OCI-LY1 (cell line): ENCODE measurements at regions not wholly inside any gene's neighbourhood (a gene's known extent, or its start where the extent isn't known, plus 50 kb on each side); places are given as distances from the start of the nearest gene placed in this dataset.

Experiments
- H2AFZ ChIP-seq: fragments of 200-600 bp; sonication (generic), shearing (Covaris generic); 2 replicates; pipeline ENCODE4 v1.6.0; 2014; ENCODE audit warnings: antibody characterized with exemption, mild to moderate bottlenecking, low read length
- H3F3A ChIP-seq: fragments of 200-600 bp; sonication (generic), shearing (Covaris generic); 2 replicates; pipeline ENCODE4 v1.6.0; 2014; ENCODE audit warnings: mild to moderate bottlenecking, antibody characterized with exemption, low read length, moderate library complexity; ENCODE audit not compliant: insufficient read depth
- H3K27ac ChIP-seq: fragments of 200-600 bp; sonication (generic); 2 replicates; pipeline ENCODE4 v1.5.1; 2014; ENCODE audit warnings: low read length, mixed run types, mild to moderate bottlenecking, low read depth; ENCODE audit not compliant: poor library complexity, severe bottlenecking
- H3K27me3 ChIP-seq: fragments of 200-600 bp; sonication (generic); 2 replicates; pipeline ENCODE4 v1.6.0; 2014; ENCODE audit warnings: antibody characterized with exemption, mild to moderate bottlenecking, low read length, moderate library complexity; ENCODE audit not compliant: insufficient read depth
- H3K36me3 ChIP-seq: fragments of 200-600 bp; sonication (generic); 2 replicates; pipeline ENCODE4 v1.6.1; 2014; ENCODE audit warnings: mild to moderate bottlenecking, antibody characterized with exemption, low read length, moderate library complexity, mixed read lengths; ENCODE audit not compliant: insufficient read depth
- H3K4me1 ChIP-seq: fragments of 200-600 bp; sonication (generic); 2 replicates; pipeline ENCODE4 v1.5.1; 2014; ENCODE audit warnings: mild to moderate bottlenecking, low read length, moderate library complexity; ENCODE audit not compliant: insufficient read depth, severe bottlenecking
- H3K4me2 ChIP-seq: fragments of 200-600 bp; sonication (generic), shearing (Covaris generic); 2 replicates; pipeline ENCODE4 v1.6.1; 2014; ENCODE audit warnings: low read length
- H3K4me3 ChIP-seq: fragments of 200-600 bp; sonication (generic); 2 replicates; pipeline ENCODE4 v1.5.1; 2014; ENCODE audit warnings: low read length, low read depth, mild to moderate bottlenecking, mixed read lengths; ENCODE audit not compliant: poor library complexity, severe bottlenecking
- H3K79me2 ChIP-seq: fragments of 200-600 bp; shearing (Covaris generic); 2 replicates; pipeline ENCODE4 v1.6.1; 2016; ENCODE audit warnings: mixed run types, low read length, mixed read lengths; ENCODE audit not compliant: insufficient read depth
- H3K9ac ChIP-seq: fragments of 200-600 bp; sonication (generic), shearing (Covaris generic); 2 replicates; pipeline ENCODE4 v1.6.1; 2014; ENCODE audit warnings: mild to moderate bottlenecking, low read length, mixed read lengths
- H3K9me2 ChIP-seq: fragments of 200-600 bp; sonication (generic), shearing (Covaris generic); 2 replicates; pipeline ENCODE4 v1.6.1; 2014; ENCODE audit warnings: low read depth, mild to moderate bottlenecking, low read length, mixed read lengths
- H3K9me3 ChIP-seq: fragments of 200-600 bp; shearing (Covaris generic); 2 replicates; pipeline ENCODE4 v1.6.1; 2014; ENCODE audit warnings: low read length, mixed read lengths
- H4K20me1 ChIP-seq: fragments of 200-600 bp; sonication (generic), shearing (Covaris generic); 2 replicates; pipeline ENCODE4 v1.6.0; 2016; ENCODE audit warnings: mild to moderate bottlenecking, low read length; ENCODE audit not compliant: insufficient read depth
- CTCF ChIP-seq: fragments of 200-600 bp; sonication (generic), shearing (Covaris generic); IDR thresholded peaks from 2 replicates; pipeline ENCODE4 v1.5.1; 2017; ENCODE audit warnings: mild to moderate bottlenecking, antibody characterized with exemption, low read length, moderate library complexity, mixed read lengths
- EZH2 ChIP-seq: fragments of 200-600 bp; sonication (generic), shearing (Covaris generic); IDR thresholded peaks from 2 replicates; pipeline ENCODE4 v1.8.0; 2017; ENCODE audit warnings: borderline replicate concordance, mixed run types, mild to moderate bottlenecking, antibody characterized with exemption, low read length, moderate library complexity, mixed read lengths

- H4K20me1 ChIP-seq, result no peaks in the 10 kb centered on the region
Observed at GRCh38 chr13:70703755-70704154, 595.5 kb upstream of the KLHL1 start.

GRCh38 chr13:70694996-70695715 lies 586.9 kb upstream of the KLHL1 start:
- Histone ChIP-seq H3K79me2 (no peaks in the 10 kb centered on the region), H2AFZ (no peak overlapping the region), H3K9ac (no peak overlapping the region), H3K27ac (no peak overlapping the region), H4K20me1 (no peaks in the 10 kb centered on the region), H3K9me2 (no peaks in the 10 kb centered on the region), H3F3A (no peaks in the 10 kb centered on the region), H3K4me1 (no peaks in the 10 kb centered on the region), H3K27me3 (no peaks in the 10 kb centered on the region), H3K4me2 (no peak overlapping the region), H3K9me3 (no peaks in the 10 kb centered on the region), H3K36me3 (no peaks in the 10 kb centered on the region), H3K4me3 (no peak overlapping the region)
- TF ChIP-seq EZH2, result no peak
- no peak for TF ChIP-seq CTCF

More at GRCh38 chr13:70703755-70704154, 595.5 kb upstream of the KLHL1 start:
- Histone ChIP-seq H3K4me2 (no peak overlapping the region), H3F3A (no peaks in the 10 kb centered on the region), H3K4me3 (no peak overlapping the region), H3K9me2 (no peaks in the 10 kb centered on the region; the same call in 1 of the 2 replicates), H3K4me1 (no peaks in the 10 kb centered on the region), H3K9me3 (no peaks in the 10 kb centered on the region), H3K27ac (no peak overlapping the region), H3K27me3 (no peaks in the 10 kb centered on the region), H2AFZ (no peak overlapping the region), H3K9ac (no peak overlapping the region), H3K79me2 (no peaks in the 10 kb centered on the region), H3K36me3 (no peaks in the 10 kb centered on the region)
- TF ChIP-seq CTCF (no peak), EZH2 (no peak)

GRCh38 chr13:70668983-70669382 lies 560.7 kb upstream of the KLHL1 start:
- Histone ChIP-seq H3K9me2 (no peaks in the 10 kb centered on the region), H3K4me2 (no peak overlapping the region), H3K79me2 (no peaks in the 10 kb centered on the region), H3K27ac (no peak overlapping the region), H4K20me1 (no peaks in the 10 kb centered on the region), H3K4me1 (no peaks in the 10 kb centered on the region), H3F3A (no peaks in the 10 kb centered on the region), H3K9me3 (no peaks in the 10 kb centered on the region), H2AFZ (no peak overlapping the region), H3K4me3 (no peak overlapping the region), H3K36me3 (no peaks in the 10 kb centered on the region), H3K27me3 (no peaks in the 10 kb centered on the region), H3K9ac (no peak overlapping the region)
- TF ChIP-seq CTCF, result no peak
- no peak for TF ChIP-seq EZH2
